Right lobe of liver (tissue), 4 donors: ENCODE measurements at regions not wholly inside any gene's neighbourhood (a gene's known extent, or its start where the extent isn't known, plus 50 kb on each side); places are given as distances from the start of the nearest gene placed in this dataset.
"Not testable (repeated sequence)": the region's sequence is repeated elsewhere in the genome, so short reads cannot be mapped to it uniquely, and the experiment has no call there.

ENCODE experiments used
- POLR2A ChIP-seq: fragments of 450-650 bp; IDR thresholded peaks from one replicate; pipeline ENCODE4 v1.6.1; 2017; ENCODE audit warnings: antibody characterized with exemption, mild to moderate bottlenecking
- TF ChIP-seq, protein P1 (sequence below), 4 donors: fragments of 200-600 bp in 3 of 4; fragments of 450-650 bp in 1 of 4; IDR thresholded peaks; one replicate each; pipeline versions ENCODE4 v1.5.1 to v1.8.0; 2016 to 2022; ENCODE audit warnings: antibody characterized with exemption in 4 of 4, mild to moderate bottlenecking in 2 of 4
- donor health status: DM: no; HTN: no; CAD: no.
- donor health status: DM: no; HTN: no; CAD: no.
- donor health status: DM: no; HTN: yes; CAD: no.

GRCh38 chr6:96437228-96437627, 84.4 kb upstream of the UFL1 start:
- TF ChIP-seq, protein P1, sequence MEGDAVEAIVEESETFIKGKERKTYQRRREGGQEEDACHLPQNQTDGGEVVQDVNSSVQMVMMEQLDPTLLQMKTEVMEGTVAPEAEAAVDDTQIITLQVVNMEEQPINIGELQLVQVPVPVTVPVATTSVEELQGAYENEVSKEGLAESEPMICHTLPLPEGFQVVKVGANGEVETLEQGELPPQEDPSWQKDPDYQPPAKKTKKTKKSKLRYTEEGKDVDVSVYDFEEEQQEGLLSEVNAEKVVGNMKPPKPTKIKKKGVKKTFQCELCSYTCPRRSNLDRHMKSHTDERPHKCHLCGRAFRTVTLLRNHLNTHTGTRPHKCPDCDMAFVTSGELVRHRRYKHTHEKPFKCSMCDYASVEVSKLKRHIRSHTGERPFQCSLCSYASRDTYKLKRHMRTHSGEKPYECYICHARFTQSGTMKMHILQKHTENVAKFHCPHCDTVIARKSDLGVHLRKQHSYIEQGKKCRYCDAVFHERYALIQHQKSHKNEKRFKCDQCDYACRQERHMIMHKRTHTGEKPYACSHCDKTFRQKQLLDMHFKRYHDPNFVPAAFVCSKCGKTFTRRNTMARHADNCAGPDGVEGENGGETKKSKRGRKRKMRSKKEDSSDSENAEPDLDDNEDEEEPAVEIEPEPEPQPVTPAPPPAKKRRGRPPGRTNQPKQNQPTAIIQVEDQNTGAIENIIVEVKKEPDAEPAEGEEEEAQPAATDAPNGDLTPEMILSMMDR (IDR thresholded peaks at IDR 0.05), result not testable (repeated sequence)
- not testable (repeated sequence) for TF ChIP-seq POLR2A
